Inferior parietal cortex (tissue), 1 donor: ENCODE measurements at regions not wholly inside any gene's neighbourhood (a gene's known extent, or its start where the extent isn't known, plus 50 kb on each side); places are given as distances from the start of the nearest gene placed in this dataset.
"Not testable (repeated sequence)": the region's sequence is repeated elsewhere in the genome, so short reads cannot be mapped to it uniquely, and the experiment has no call there.

Experiments
- DNase-seq: peaks from one replicate; pipeline ENCODE4 v3.0.0-alpha.2; 2016; ENCODE audit errors: extremely low spot score

DNA sequence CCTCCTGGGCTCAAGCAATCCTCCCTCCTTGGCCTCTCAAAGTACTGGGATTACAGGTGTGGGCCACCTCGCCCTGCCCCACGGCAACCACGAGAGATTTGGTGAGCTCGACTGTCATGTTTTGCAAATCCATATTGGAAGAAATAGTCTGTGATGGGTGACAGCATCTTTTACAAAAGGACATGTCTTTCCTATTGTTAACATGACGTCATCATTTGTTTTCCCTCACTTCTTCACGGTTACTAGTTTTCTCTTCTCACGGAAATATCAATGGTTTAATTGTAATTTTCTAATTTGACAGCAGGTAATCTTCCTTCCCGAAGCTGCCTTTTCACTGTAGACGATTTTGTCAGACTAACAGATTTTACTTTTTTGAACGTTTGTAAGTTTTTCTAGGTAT is 110.8 kb upstream of the GREM2 start:
- no peak for DNase-seq

- DNase-seq = no peak
Observed at GRCh38 chr1:240720976-240721375, 109.0 kb upstream of the GREM2 start.

DNA sequence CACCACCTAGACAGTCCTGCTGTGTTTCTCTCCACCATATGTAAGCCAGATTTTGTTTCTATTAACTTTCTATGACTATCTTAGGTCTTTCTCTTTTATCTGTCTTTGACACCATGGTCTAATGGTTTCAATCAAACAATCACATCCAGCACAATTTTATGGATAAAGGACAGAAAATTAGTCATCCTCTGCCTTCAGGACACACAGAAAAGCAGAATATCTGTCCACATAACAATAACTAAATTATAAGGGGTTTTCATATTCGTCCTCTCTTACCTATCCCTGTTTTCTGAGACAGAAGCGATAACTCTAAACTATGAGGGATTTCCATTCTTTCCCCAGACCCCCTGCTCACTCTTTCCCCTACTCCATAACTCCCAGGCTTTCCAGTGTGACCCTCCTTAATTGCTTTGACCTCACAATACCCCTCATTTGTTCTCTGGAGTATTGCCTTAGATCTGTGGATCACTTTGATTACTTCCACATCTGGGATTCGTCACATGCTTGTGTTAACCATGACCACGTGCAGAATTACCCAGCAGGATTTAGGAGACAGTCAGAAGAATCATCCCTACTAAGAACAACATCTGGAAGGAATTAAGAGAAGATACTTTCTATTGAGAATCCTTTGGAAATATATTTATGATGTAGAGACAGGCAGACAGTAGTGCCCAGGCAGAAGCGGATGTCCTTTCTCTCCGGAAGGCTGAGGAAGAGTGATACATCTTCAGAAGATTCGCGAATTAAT is 108.2 kb upstream of the GREM2 start:
- DNase-seq = no peak

GRCh38 chr1:240716538-240716937 is 104.6 kb upstream of the GREM2 start:
- not testable (repeated sequence) for DNase-seq

DNA sequence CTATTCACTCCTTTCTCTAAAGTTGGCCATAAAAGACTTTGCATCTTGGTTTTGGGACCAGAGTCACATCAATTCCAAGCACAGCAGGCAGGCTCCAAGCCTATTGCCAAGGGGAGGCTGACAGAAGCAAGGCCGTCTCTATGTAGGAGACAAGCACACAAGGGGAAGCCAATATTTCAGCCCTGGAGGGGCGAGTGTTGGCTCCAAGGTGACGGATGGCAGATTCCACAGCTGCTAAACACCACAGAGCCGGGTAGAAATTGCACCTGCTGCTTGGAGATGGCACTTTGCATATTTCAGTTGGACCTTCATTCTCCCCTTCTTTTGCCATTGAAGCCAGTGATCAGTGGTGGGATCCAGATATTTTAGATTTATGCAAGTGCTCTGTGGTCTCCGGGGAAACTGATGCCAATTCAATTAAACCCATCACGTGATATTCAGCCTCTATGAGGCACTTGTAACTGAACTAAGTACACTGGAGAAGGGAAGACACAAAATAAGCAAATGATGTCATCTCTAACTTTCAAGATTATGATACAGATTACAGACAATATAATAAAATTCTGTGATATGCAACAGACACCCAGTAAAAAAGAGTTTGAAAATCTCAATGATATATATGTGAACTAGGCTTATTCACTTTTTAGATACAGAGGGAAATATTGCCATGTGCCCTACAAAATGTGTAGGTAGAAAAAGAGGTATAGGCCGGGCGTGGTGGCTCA is 102.8 kb upstream of the GREM2 start:
- no peak for DNase-seq

GRCh38 chr1:240712014-240712731 is 100.2 kb upstream of the GREM2 start:
- DNase-seq = no peak

DNA sequence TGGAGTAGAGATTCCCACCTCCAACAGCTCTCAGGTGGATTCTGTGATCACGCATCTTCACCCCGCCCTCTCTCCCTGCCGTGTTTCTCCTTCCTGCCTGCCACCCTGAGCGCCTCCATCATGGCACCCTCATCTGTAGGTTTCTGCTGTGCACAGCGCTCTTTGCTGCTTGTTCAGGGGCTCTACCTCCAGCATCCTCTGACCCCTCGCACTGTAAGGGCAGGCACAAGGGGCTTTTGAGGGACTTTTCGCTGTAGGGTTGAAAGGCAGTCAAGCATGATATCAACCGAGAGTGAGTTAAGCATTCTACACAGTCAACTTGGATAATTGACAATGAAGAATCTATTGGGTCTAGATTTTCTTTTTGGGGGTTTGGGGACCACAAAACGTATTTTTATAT is 99.1 kb upstream of the GREM2 start:
- no peak for DNase-seq

GRCh38 chr1:240709676-240710075 is 97.7 kb upstream of the GREM2 start:
- DNase-seq = no peak

- no peak for DNase-seq
Observed at GRCh38 chr1:240706150-240706935, 94.4 kb upstream of the GREM2 start.

GRCh38 chr1:240705579-240705978 is 93.6 kb upstream of the GREM2 start:
- no peak for DNase-seq

DNA sequence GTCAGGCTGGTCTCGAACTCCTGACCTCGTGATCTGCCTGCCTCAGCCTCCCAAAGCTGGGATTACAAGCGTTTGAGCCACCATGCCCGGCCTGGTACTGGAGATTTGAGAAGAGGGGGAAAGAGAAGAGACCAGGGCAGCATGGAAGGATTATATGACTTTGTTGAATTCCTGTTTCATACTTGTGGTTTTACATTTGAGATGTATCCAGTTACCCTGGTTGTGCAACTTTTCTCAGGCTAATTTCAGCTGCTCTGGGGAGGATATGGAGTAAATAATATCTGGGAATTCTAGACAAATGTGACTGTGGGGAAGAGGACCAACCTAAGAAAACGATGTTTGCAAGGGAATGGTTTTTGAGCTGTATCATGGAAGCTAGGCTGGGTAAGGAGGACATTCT is 89.5 kb upstream of the GREM2 start:
- no peak for DNase-seq

DNA sequence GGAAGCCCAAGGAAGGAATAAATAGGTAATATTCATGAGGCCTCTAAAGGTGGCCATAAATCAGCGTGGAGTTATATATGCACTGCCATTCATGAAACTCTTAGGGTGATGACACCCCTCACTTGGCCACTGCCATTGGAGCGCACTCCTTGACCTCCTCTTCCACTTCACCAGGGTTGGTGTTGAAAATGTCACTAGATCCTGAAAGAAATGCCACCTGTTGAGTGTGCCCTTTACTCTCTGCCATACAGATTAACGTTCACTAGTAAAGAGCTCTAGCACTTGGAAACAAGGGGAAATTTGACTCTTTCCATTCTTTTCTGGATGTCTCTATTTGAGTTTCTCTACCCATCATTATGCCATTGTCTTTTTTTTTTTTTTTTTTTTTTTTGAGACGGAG is 83.5 kb upstream of the GREM2 start:
- DNase-seq = no peak

GRCh38 chr1:240693844-240694243 is 81.9 kb upstream of the GREM2 start:
- no peak for DNase-seq

- no peak for DNase-seq
Observed at GRCh38 chr1:240693036-240693435, 81.1 kb upstream of the GREM2 start.

- peak; percentile 69 for DNase-seq
Observed at GRCh38 chr1:240691909-240692705, 80.2 kb upstream of the GREM2 start.

- no peak for DNase-seq
Observed at GRCh38 chr1:240691501-240691900, 79.5 kb upstream of the GREM2 start.

DNA sequence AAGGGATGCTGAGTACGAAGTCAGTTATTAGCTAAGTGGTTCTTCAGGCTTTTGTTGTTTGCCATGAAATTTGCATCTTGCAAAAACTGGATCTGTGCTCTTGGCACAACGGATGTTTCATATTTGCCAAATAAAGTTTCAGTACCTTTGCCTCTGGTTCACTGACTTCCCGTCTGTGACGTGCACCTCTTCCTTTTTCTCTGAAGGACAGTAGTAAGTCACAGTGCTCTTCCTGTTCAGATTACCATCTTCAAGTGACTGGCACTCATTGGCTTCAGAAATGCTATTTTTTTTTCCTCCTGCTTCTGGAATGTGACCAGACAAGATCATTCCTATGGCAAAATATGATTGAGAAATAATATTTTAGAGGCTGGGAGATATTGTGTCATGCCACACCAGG is 75.9 kb upstream of the GREM2 start:
- no peak for DNase-seq

DNA sequence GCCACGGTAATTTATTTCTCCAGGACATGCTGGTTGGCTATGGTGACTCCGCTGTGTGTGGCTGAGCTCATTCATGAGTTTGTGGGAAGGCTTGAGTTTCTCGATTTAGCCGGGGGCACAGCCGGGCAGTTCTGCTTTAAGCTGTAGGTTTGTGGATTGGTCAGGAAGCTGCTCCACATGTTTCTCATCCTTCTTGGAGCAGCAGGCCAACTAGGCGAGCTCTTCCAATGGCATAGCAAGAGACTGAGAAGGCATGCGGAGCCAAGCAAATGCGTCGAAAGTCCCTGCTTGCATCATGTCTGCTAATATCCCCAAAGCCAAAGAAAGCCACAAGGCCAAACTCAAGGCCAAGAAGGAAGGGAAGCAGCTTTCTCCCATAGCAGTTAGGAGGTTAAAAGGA is 71.6 kb upstream of the GREM2 start:
- DNase-seq = no peak

DNA sequence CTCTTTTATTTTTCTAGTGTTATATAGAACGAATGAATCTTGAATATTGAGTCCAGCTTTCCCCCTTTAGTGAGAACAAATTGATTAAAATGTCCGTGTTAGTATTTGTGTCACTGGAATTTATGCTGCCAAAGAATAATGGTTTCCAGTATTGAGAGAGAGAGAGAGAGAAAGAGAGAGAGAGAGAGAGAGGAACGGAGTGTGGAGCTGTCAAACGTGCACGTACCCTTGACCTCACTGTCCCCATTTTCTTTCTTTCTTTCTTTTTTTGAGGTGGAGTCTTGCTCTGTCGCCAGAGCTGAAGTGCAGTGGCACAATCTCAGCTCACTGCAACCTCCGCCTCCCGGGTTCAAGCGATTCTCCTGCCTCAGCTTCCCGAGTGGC is 70.9 kb upstream of the GREM2 start:
- no peak for DNase-seq

DNA sequence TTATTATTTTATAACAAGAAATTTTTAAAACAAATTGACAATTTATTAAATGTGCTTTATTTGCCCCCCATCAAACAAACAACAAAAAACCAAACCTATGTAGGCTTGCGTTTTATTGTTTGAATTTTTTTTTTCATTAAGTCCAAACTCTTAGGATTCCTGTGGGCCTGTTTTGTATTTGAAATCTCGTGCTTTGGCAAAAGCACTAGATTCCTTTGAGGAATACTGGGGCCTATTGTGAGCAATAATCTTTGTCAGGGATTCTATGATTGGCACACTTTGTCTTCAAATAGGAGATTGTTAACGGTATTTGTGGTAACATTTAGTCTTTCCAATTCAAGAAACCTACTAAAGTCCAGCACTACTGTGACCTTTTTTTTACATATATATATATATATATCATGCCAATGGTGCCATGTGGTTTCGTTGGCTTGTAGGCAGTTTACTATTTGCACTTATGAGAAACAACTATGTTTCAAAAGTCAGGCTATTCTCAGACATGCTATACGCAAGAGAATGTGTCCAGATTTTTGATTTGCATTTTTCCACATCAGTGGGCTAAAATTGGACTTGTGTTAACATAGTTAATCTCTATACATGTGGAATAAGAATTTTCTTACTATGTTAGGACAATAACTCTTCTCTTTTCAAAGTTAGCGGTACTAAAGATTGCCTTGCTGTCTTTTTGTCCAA is 70.4 kb upstream of the GREM2 start:
- no peak for DNase-seq
